IgD-negative memory B cell (primary cell): ENCODE measurements at regions not wholly inside any gene's neighbourhood (a gene's known extent, or its start where the extent isn't known, plus 50 kb on each side); places are given as distances from the start of the nearest gene placed in this dataset.
"Not testable (repeated sequence)": the region's sequence is repeated elsewhere in the genome, so short reads cannot be mapped to it uniquely, and the experiment has no call there.

Experiments
- H3K27ac Mint-ChIP-seq, 3 donors: one replicate each; pipeline ENCODE4 v1.8.0; 2020 to 2022; ENCODE audit warnings: mild to moderate bottlenecking in 3 of 3, mixed read lengths in 3 of 3, moderate library complexity in 1 of 3
- H3K27me3 Mint-ChIP-seq: one replicate; pipeline ENCODE4 v1.8.0; 2021; ENCODE audit warnings: mixed read lengths
- H3K36me3 Mint-ChIP-seq: one replicate; pipeline ENCODE4 v1.8.0; 2020; ENCODE audit warnings: mild to moderate bottlenecking, mixed read lengths
- H3K4me1 Mint-ChIP-seq, 3 donors: one replicate each; pipeline ENCODE4 v1.8.0; 2020 to 2022; ENCODE audit warnings: mixed read lengths in 3 of 3, mild to moderate bottlenecking in 1 of 3
- H3K4me3 Mint-ChIP-seq, 4 donors: one replicate each; pipeline ENCODE4 v1.8.0; 2020 to 2022; ENCODE audit warnings: mild to moderate bottlenecking in 4 of 4, mixed read lengths in 4 of 4, moderate library complexity in 3 of 4
- H3K9me3 Mint-ChIP-seq, 3 donors: one replicate each; pipeline ENCODE4 v1.8.0; 2020 to 2021; ENCODE audit warnings: mixed read lengths in 3 of 3, mild to moderate bottlenecking in 1 of 3

- Mint-ChIP-seq H3K27ac (no peak overlapping the region), H3K9me3 (no peaks in the 10 kb centered on the region), H3K4me3 (no peak overlapping the region), H3K36me3 (peaks cover 12% of the 10 kb centered on the region), H3K4me1 (peaks cover 9 to 11% (median 10%) of the 10 kb centered on the region in 3 donors), H3K27me3 (no peaks in the 10 kb centered on the region)
These were observed 121.0 kb downstream of the QRSL1 start for GRCh38 chr6:106750142-106750918.

GRCh38 chr6:106749609-106750008 is 120.2 kb downstream of the QRSL1 start:
- Mint-ChIP-seq H3K27me3 (no peaks in the 10 kb centered on the region), H3K27ac (no peak overlapping the region), H3K4me3 (no peak overlapping the region), H3K36me3 (peaks cover 12% of the 10 kb centered on the region), H3K9me3 (no peaks in the 10 kb centered on the region), H3K4me1 (peaks cover 10 to 15% (median 12%) of the 10 kb centered on the region in 3 donors)

GRCh38 chr6:106748547-106749207 is 119.3 kb downstream of the QRSL1 start:
- Mint-ChIP-seq H3K4me3 (peak overlapping the region in 1 of 4 donors; percentile 31), H3K4me1 (peaks cover 13 to 24% (median 18%) of the 10 kb centered on the region in 3 donors), H3K9me3 (peaks cover 0 to 5% (median 3%) of the 10 kb centered on the region in 3 donors), H3K27ac (peak overlapping the region in 1 of 3 donors; percentile 13), H3K36me3 (peaks cover 12% of the 10 kb centered on the region), H3K27me3 (no peaks in the 10 kb centered on the region)

- peaks cover 15% of the 10 kb centered on the region for H3K36me3 Mint-ChIP-seq
- no peak overlapping the region for H3K27ac Mint-ChIP-seq
- peaks cover 13 to 27% (median 13%) of the 10 kb centered on the region in 3 donors for H3K4me1 Mint-ChIP-seq
- no peaks in the 10 kb centered on the region for H3K27me3 Mint-ChIP-seq
- H3K4me3 Mint-ChIP-seq = no peak overlapping the region
- peaks cover 2 to 5% (median 3%) of the 10 kb centered on the region in 3 donors for H3K9me3 Mint-ChIP-seq
These were observed 117.8 kb downstream of the QRSL1 start for GRCh38 chr6:106747139-106747538.

GRCh38 chr6:106746652-106747051 is 117.3 kb downstream of the QRSL1 start:
- H3K27ac Mint-ChIP-seq = no peak overlapping the region
- H3K4me3 Mint-ChIP-seq = no peak overlapping the region
- H3K36me3 Mint-ChIP-seq = peaks cover 15% of the 10 kb centered on the region
- H3K27me3 Mint-ChIP-seq = no peaks in the 10 kb centered on the region
- H3K4me1 Mint-ChIP-seq = peaks cover 13 to 27% (median 13%) of the 10 kb centered on the region in 3 donors
- H3K9me3 Mint-ChIP-seq = peaks cover 2 to 5% (median 3%) of the 10 kb centered on the region in 3 donors

- H3K27ac Mint-ChIP-seq = no peak overlapping the region
- H3K4me1 Mint-ChIP-seq = peaks cover 13 to 26% (median 13%) of the 10 kb centered on the region in 3 donors
- peaks cover 15% of the 10 kb centered on the region for H3K36me3 Mint-ChIP-seq
- no peak overlapping the region for H3K4me3 Mint-ChIP-seq
- peaks cover 2 to 5% (median 3%) of the 10 kb centered on the region in 3 donors for H3K9me3 Mint-ChIP-seq
- H3K27me3 Mint-ChIP-seq = no peaks in the 10 kb centered on the region
These were observed 116.6 kb downstream of the QRSL1 start for GRCh38 chr6:106745824-106746582.

- peaks cover 15% of the 10 kb centered on the region for H3K36me3 Mint-ChIP-seq
- peaks cover 2 to 5% (median 3%) of the 10 kb centered on the region in 3 donors for H3K9me3 Mint-ChIP-seq
- no peaks in the 10 kb centered on the region for H3K27me3 Mint-ChIP-seq
- no peak overlapping the region for H3K27ac Mint-ChIP-seq
- H3K4me1 Mint-ChIP-seq = peaks cover 13 to 24% (median 13%) of the 10 kb centered on the region in 3 donors
- H3K4me3 Mint-ChIP-seq = no peak overlapping the region
These were observed 115.9 kb downstream of the QRSL1 start for GRCh38 chr6:106745197-106745770.

- peaks cover 13 to 25% (median 13%) of the 10 kb centered on the region in 3 donors for H3K4me1 Mint-ChIP-seq
- no peaks in the 10 kb centered on the region for H3K27me3 Mint-ChIP-seq
- peaks cover 15% of the 10 kb centered on the region for H3K36me3 Mint-ChIP-seq
These were observed 115.4 kb downstream of the QRSL1 start for GRCh38 chr6:106744781-106745180.

GRCh38 chr6:106744029-106744428 is 114.7 kb downstream of the QRSL1 start:
- H3K9me3 Mint-ChIP-seq, H3K27ac Mint-ChIP-seq: not testable (repeated sequence)
- H3K36me3 Mint-ChIP-seq = peaks cover 14% of the 10 kb centered on the region

More at GRCh38 chr6:106744781-106745180, 115.4 kb downstream of the QRSL1 start:
- Mint-ChIP-seq H3K4me3 (no peak overlapping the region), H3K27ac (no peak overlapping the region), H3K9me3 (peaks cover 2 to 5% (median 3%) of the 10 kb centered on the region in 3 donors)

GRCh38 chr6:106743612-106744011 is 114.2 kb downstream of the QRSL1 start:
- Mint-ChIP-seq H3K4me3 (peak overlapping the region in 1 of 4 donors; percentile 53), H3K4me1 (peaks cover 19 to 31% (median 20%) of the 10 kb centered on the region in 3 donors), H3K27me3 (no peaks in the 10 kb centered on the region), H3K27ac (peak overlapping the region in 1 of 3 donors; percentile 40), H3K36me3 (peaks cover 11% of the 10 kb centered on the region), H3K9me3 (peaks cover 2 to 5% (median 3%) of the 10 kb centered on the region in 3 donors)

More at GRCh38 chr6:106744029-106744428, 114.7 kb downstream of the QRSL1 start:
- Mint-ChIP-seq H3K4me3 (peak overlapping the region in 1 of 4 donors; percentile 29), H3K4me1 (peaks cover 16 to 32% (median 18%) of the 10 kb centered on the region in 3 donors)
- not testable (repeated sequence) for H3K27me3 Mint-ChIP-seq

GRCh38 chr6:106740287-106740686 is 110.9 kb downstream of the QRSL1 start:
- H3K36me3 Mint-ChIP-seq = peaks cover 6% of the 10 kb centered on the region
- H3K27ac Mint-ChIP-seq = no peak overlapping the region
- no peak overlapping the region for H3K4me3 Mint-ChIP-seq
- peaks cover 2 to 9% (median 3%) of the 10 kb centered on the region in 3 donors for H3K9me3 Mint-ChIP-seq
- no peaks in the 10 kb centered on the region for H3K27me3 Mint-ChIP-seq
- peaks cover 28 to 45% (median 40%) of the 10 kb centered on the region in 3 donors for H3K4me1 Mint-ChIP-seq

GRCh38 chr6:106739387-106739786 is 110.0 kb downstream of the QRSL1 start:
- H3K27ac Mint-ChIP-seq = no peak overlapping the region
- H3K36me3 Mint-ChIP-seq = peaks cover 6% of the 10 kb centered on the region
- H3K4me3 Mint-ChIP-seq = peak overlapping the region in 2 of 4 donors; percentile 25 to 65
- H3K27me3 Mint-ChIP-seq = no peaks in the 10 kb centered on the region
- peaks cover 1 to 8% (median 2%) of the 10 kb centered on the region in 3 donors for H3K9me3 Mint-ChIP-seq
- peaks cover 30 to 47% (median 39%) of the 10 kb centered on the region in 3 donors for H3K4me1 Mint-ChIP-seq

- H3K9me3 Mint-ChIP-seq = peaks cover 0 to 4% (median 0%) of the 10 kb centered on the region in 3 donors
- no peak overlapping the region for H3K27ac Mint-ChIP-seq
- no peaks in the 10 kb centered on the region for H3K27me3 Mint-ChIP-seq
- peak overlapping the region in 2 of 4 donors; percentile 10 to 23 for H3K4me3 Mint-ChIP-seq
- peaks cover 6% of the 10 kb centered on the region for H3K36me3 Mint-ChIP-seq
- peaks cover 30 to 55% (median 46%) of the 10 kb centered on the region in 3 donors for H3K4me1 Mint-ChIP-seq
These were observed 107.1 kb downstream of the QRSL1 start for GRCh38 chr6:106736502-106736901.

GRCh38 chr6:106735828-106736227 is 106.5 kb downstream of the QRSL1 start:
- H3K27me3 Mint-ChIP-seq = no peaks in the 10 kb centered on the region
- peak overlapping the region in 1 of 4 donors; percentile 4 for H3K4me3 Mint-ChIP-seq
- peaks cover 36 to 59% (median 53%) of the 10 kb centered on the region in 3 donors for H3K4me1 Mint-ChIP-seq
- H3K36me3 Mint-ChIP-seq = peaks cover 6% of the 10 kb centered on the region
- peak overlapping the region in 1 of 3 donors; percentile 74 for H3K27ac Mint-ChIP-seq
- peaks cover 0 to 4% (median 0%) of the 10 kb centered on the region in 3 donors for H3K9me3 Mint-ChIP-seq
